Ovary (tissue), 3 donors: ENCODE measurements at regions not wholly inside any gene's neighbourhood (a gene's known extent, or its start where the extent isn't known, plus 50 kb on each side); places are given as distances from the start of the nearest gene placed in this dataset.

Source experiments
- EP300 ChIP-seq: sonication (generic); formaldehyde crosslinking; IDR thresholded peaks from one replicate; pipeline ENCODE4 v1.6.1; 2017; ENCODE audit warnings: antibody characterized with exemption
- POLR2A ChIP-seq: fragments of 450-650 bp; IDR thresholded peaks from one replicate; pipeline ENCODE4 v1.6.1; 2017; ENCODE audit warnings: antibody characterized with exemption, mild to moderate bottlenecking, moderate library complexity
- TF ChIP-seq, protein P1 (sequence below), 3 donors: fragments of 450-650 bp in 2 of 3; fragments of 200-600 bp in 1 of 3; IDR thresholded peaks; one replicate each; pipeline versions ENCODE4 v1.5.1 to v1.8.0; 2016 to 2022; ENCODE audit warnings: antibody characterized with exemption in 3 of 3, mild to moderate bottlenecking in 1 of 3
- donor health status: DM: no; HTN: no; CAD: no.

DNA sequence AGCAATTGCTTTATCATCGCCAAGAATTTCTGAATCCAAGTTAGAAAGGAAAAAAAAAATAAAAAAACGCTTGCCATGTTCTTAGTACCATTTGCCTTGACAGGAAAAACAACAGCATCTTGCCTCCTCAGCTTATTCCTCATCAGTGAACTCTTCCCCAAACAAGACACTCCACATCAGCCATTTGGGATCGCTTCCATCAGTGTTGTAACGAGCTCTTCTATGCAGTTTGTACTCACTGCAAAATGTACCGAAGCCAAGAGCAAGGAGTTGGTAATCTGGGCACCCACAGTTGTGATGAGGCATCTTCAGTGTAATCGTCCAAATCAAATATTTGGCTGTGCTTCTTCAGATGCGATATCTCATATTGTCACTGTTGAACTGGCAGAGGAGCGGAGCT lies 503.7 kb downstream of the TMEM182 start:
- TF ChIP-seq, protein P1, sequence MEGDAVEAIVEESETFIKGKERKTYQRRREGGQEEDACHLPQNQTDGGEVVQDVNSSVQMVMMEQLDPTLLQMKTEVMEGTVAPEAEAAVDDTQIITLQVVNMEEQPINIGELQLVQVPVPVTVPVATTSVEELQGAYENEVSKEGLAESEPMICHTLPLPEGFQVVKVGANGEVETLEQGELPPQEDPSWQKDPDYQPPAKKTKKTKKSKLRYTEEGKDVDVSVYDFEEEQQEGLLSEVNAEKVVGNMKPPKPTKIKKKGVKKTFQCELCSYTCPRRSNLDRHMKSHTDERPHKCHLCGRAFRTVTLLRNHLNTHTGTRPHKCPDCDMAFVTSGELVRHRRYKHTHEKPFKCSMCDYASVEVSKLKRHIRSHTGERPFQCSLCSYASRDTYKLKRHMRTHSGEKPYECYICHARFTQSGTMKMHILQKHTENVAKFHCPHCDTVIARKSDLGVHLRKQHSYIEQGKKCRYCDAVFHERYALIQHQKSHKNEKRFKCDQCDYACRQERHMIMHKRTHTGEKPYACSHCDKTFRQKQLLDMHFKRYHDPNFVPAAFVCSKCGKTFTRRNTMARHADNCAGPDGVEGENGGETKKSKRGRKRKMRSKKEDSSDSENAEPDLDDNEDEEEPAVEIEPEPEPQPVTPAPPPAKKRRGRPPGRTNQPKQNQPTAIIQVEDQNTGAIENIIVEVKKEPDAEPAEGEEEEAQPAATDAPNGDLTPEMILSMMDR (IDR thresholded peaks at IDR 0.05), result no peak
- TF ChIP-seq EP300, result no peak
- no peak for TF ChIP-seq POLR2A
